ENCODE measurements at regions not wholly inside any gene's neighbourhood (a gene's known extent, or its start where the extent isn't known, plus 50 kb on each side); places are given as distances from the start of the nearest gene placed in this dataset.
"Not testable (repeated sequence)": the region's sequence is repeated elsewhere in the genome, so short reads cannot be mapped to it uniquely, and the experiment has no call there.

- H3K4me3 Mint-ChIP-seq (ENCODE audit: low read depth), result no peak overlapping the region
- peaks cover 18% of the 10 kb centered on the region for H3K27me3 Mint-ChIP-seq
- H3K9me3 Mint-ChIP-seq (ENCODE audit: low read depth), result no peaks in the 10 kb centered on the region
- TF ChIP-seq CTCF (IDR thresholded peaks at IDR 0.05; ENCODE audit: unreplicated experiment), result no peak
- H3K36me3 Mint-ChIP-seq (ENCODE audit: insufficient read depth), result no peaks in the 10 kb centered on the region
- DNase-seq (ENCODE audit: low spot score, unreplicated experiment), result no peak
- no peak overlapping the region for H3K27ac Mint-ChIP-seq
- H3K4me1 Mint-ChIP-seq (ENCODE audit: low read depth), result no peaks in the 10 kb centered on the region
These were observed 176.6 kb downstream of the IL20RB start for GRCh38 chr3:137134431-137134830.

GRCh38 chr3:137148406-137148805, 190.6 kb downstream of the IL20RB start:
- DNase-seq (ENCODE audit: low spot score, unreplicated experiment), result no peak
- Mint-ChIP-seq H3K36me3 (ENCODE audit: insufficient read depth) (no peaks in the 10 kb centered on the region), H3K4me3 (ENCODE audit: low read depth) (no peak overlapping the region), H3K27me3 (peaks cover 8% of the 10 kb centered on the region), H3K27ac (no peak overlapping the region), H3K4me1 (ENCODE audit: low read depth) (no peaks in the 10 kb centered on the region), H3K9me3 (ENCODE audit: low read depth) (no peaks in the 10 kb centered on the region)
- no peak for TF ChIP-seq CTCF (IDR thresholded peaks at IDR 0.05; ENCODE audit: unreplicated experiment)

GRCh38 chr3:137148917-137149316, 191.1 kb downstream of the IL20RB start:
- Mint-ChIP-seq H3K27me3 (peaks cover 8% of the 10 kb centered on the region), H3K4me3 (ENCODE audit: low read depth) (no peak overlapping the region), H3K36me3 (ENCODE audit: insufficient read depth) (no peaks in the 10 kb centered on the region), H3K9me3 (ENCODE audit: low read depth) (no peaks in the 10 kb centered on the region), H3K4me1 (ENCODE audit: low read depth) (no peaks in the 10 kb centered on the region), H3K27ac (no peak overlapping the region)
- TF ChIP-seq CTCF (IDR thresholded peaks at IDR 0.05; ENCODE audit: unreplicated experiment), result no peak
- no peak for DNase-seq (ENCODE audit: low spot score, unreplicated experiment)

GRCh38 chr3:137150825-137151224, 193.0 kb downstream of the IL20RB start:
- H3K9me3 Mint-ChIP-seq (ENCODE audit: low read depth), result no peaks in the 10 kb centered on the region
- H3K4me3 Mint-ChIP-seq (ENCODE audit: low read depth), result no peak overlapping the region
- no peaks in the 10 kb centered on the region for H3K36me3 Mint-ChIP-seq (ENCODE audit: insufficient read depth)
- no peaks in the 10 kb centered on the region for H3K4me1 Mint-ChIP-seq (ENCODE audit: low read depth)
- no peak overlapping the region for H3K27ac Mint-ChIP-seq
- DNase-seq (ENCODE audit: low spot score, unreplicated experiment), result no peak
- no peak for TF ChIP-seq CTCF (IDR thresholded peaks at IDR 0.05; ENCODE audit: unreplicated experiment)
- peaks cover 8% of the 10 kb centered on the region for H3K27me3 Mint-ChIP-seq

- H3K9me3 Mint-ChIP-seq (ENCODE audit: low read depth); H3K4me3 Mint-ChIP-seq (ENCODE audit: low read depth); H3K27me3 Mint-ChIP-seq; DNase-seq (ENCODE audit: low spot score, unreplicated experiment); H3K4me1 Mint-ChIP-seq (ENCODE audit: low read depth); H3K27ac Mint-ChIP-seq; H3K36me3 Mint-ChIP-seq (ENCODE audit: insufficient read depth): not testable (repeated sequence)
These were observed 195.3 kb downstream of the IL20RB start for GRCh38 chr3:137153046-137153445.

GRCh38 chr3:137163241-137163871, 205.6 kb downstream of the IL20RB start:
- no peak for TF ChIP-seq CTCF (IDR thresholded peaks at IDR 0.05; ENCODE audit: unreplicated experiment)
- no peaks in the 10 kb centered on the region for H3K9me3 Mint-ChIP-seq (ENCODE audit: low read depth)
- H3K27ac Mint-ChIP-seq, result no peak overlapping the region
- peaks cover 3% of the 10 kb centered on the region for H3K4me1 Mint-ChIP-seq (ENCODE audit: low read depth)
- peaks cover 22% of the 10 kb centered on the region for H3K27me3 Mint-ChIP-seq
- no peak for DNase-seq (ENCODE audit: low spot score, unreplicated experiment)
- no peaks in the 10 kb centered on the region for H3K36me3 Mint-ChIP-seq (ENCODE audit: insufficient read depth)
- H3K4me3 Mint-ChIP-seq (ENCODE audit: low read depth), result no peak overlapping the region
